Ishikawa (cell line): ENCODE measurements at regions not wholly inside any gene's neighbourhood (a gene's known extent, or its start where the extent isn't known, plus 50 kb on each side); places are given as distances from the start of the nearest gene placed in this dataset.

Experiments used
- CEBPB ChIP-seq: IDR thresholded peaks from 2 replicates; pipeline ENCODE4 v1.6.1; 2012
- CREB1 ChIP-seq: IDR thresholded peaks from 2 replicates; pipeline ENCODE4 v1.6.1; 2012; ENCODE audit warnings: low read depth
- EGR1 ChIP-seq: IDR thresholded peaks from 2 replicates; pipeline ENCODE4 v1.6.1; 2012
- EP300 ChIP-seq: IDR thresholded peaks from 2 replicates; pipeline ENCODE4 v1.6.1; 2012; ENCODE audit warnings: borderline replicate concordance
- FOXM1 ChIP-seq: IDR thresholded peaks from 2 replicates; pipeline ENCODE4 v1.6.1; 2012; ENCODE audit warnings: low read depth, borderline replicate concordance
- NFIC ChIP-seq: IDR thresholded peaks from 2 replicates; pipeline ENCODE4 v1.6.1; 2012
- RAD21 ChIP-seq: IDR thresholded peaks from 2 replicates; pipeline ENCODE4 v1.6.1; 2012; ENCODE audit warnings: low read depth
- TAF1 ChIP-seq: IDR thresholded peaks from 2 replicates; pipeline ENCODE4 v1.6.1; 2012; ENCODE audit warnings: low read depth, mild to moderate bottlenecking
- TCF12 ChIP-seq: IDR thresholded peaks from 2 replicates; pipeline ENCODE4 v1.6.1; 2012; ENCODE audit warnings: low read depth
- TEAD4 ChIP-seq: IDR thresholded peaks from 2 replicates; pipeline ENCODE4 v1.6.1; 2012
- YY1 ChIP-seq: IDR thresholded peaks from 2 replicates; pipeline ENCODE4 v1.6.1; 2012; ENCODE audit warnings: low read depth
- ZBTB7A ChIP-seq: IDR thresholded peaks from 2 replicates; pipeline ENCODE4 v1.6.1; 2012; ENCODE audit warnings: low read depth
- TF ChIP-seq, protein P1 (sequence below): IDR thresholded peaks from 2 replicates; pipeline ENCODE4 v1.6.1; 2012; ENCODE audit warnings: low read depth, mild to moderate bottlenecking
- TF ChIP-seq, protein P2 (sequence below): IDR thresholded peaks from 2 replicates; pipeline ENCODE4 v1.6.1; 2012
- TF ChIP-seq, protein P3 (sequence below): IDR thresholded peaks from 2 replicates; pipeline ENCODE4 v1.6.1; 2012

DNA sequence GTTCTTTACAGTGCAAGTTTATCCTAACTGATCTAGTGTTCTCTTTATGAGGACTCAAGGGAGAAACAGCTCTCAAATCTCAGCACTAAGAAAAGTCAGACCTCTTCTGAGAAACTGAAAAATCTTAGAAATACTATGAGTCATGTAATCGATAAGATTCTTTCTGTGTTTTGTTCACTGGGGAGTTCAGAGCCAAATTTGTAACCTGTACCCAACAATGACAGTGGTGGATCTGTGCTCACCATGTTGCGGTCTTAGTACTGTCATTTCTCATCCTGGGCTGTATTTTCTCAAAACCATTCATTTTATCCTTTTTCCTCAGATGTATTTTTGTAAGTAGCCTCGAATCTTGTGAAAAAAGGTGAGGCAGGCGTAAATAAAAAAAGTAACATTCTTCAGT, 146.4 kb downstream of the ACER2 start:
- TF ChIP-seq, protein P1, sequence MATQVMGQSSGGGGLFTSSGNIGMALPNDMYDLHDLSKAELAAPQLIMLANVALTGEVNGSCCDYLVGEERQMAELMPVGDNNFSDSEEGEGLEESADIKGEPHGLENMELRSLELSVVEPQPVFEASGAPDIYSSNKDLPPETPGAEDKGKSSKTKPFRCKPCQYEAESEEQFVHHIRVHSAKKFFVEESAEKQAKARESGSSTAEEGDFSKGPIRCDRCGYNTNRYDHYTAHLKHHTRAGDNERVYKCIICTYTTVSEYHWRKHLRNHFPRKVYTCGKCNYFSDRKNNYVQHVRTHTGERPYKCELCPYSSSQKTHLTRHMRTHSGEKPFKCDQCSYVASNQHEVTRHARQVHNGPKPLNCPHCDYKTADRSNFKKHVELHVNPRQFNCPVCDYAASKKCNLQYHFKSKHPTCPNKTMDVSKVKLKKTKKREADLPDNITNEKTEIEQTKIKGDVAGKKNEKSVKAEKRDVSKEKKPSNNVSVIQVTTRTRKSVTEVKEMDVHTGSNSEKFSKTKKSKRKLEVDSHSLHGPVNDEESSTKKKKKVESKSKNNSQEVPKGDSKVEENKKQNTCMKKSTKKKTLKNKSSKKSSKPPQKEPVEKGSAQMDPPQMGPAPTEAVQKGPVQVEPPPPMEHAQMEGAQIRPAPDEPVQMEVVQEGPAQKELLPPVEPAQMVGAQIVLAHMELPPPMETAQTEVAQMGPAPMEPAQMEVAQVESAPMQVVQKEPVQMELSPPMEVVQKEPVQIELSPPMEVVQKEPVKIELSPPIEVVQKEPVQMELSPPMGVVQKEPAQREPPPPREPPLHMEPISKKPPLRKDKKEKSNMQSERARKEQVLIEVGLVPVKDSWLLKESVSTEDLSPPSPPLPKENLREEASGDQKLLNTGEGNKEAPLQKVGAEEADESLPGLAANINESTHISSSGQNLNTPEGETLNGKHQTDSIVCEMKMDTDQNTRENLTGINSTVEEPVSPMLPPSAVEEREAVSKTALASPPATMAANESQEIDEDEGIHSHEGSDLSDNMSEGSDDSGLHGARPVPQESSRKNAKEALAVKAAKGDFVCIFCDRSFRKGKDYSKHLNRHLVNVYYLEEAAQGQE = no peak
- TF ChIP-seq, protein P2, sequence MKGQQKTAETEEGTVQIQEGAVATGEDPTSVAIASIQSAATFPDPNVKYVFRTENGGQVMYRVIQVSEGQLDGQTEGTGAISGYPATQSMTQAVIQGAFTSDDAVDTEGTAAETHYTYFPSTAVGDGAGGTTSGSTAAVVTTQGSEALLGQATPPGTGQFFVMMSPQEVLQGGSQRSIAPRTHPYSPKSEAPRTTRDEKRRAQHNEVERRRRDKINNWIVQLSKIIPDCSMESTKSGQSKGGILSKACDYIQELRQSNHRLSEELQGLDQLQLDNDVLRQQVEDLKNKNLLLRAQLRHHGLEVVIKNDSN = no peak
- no peak for TF ChIP-seq YY1
- TF ChIP-seq CREB1 = no peak
- no peak for TF ChIP-seq FOXM1
- no peak for TF ChIP-seq RAD21

DNA sequence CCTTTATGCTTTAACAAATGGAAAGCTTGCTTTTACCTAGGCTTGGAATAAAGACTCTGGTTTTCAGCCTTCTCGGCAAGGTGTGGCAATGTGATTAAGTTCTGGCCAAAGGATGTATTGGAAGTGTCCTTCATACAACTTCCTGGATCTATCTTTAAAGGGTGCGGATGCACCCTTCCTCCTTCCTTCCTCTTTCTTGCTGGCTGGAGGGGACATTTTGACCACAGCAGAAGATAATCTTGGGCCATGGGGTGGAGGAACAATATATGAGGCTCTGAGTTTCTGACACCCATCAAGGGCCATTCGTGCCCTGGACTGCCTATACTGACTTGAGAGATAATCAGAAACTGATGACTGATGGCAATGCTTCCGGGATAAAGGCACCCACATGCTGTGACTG, 145.7 kb downstream of the ACER2 start:
- no peak for TF ChIP-seq TAF1
- no peak for TF ChIP-seq NFIC
- no peak for TF ChIP-seq EP300
- no peak for TF ChIP-seq RAD21
- TF ChIP-seq, protein P2 = no peak
- TF ChIP-seq, protein P1 = no peak

DNA sequence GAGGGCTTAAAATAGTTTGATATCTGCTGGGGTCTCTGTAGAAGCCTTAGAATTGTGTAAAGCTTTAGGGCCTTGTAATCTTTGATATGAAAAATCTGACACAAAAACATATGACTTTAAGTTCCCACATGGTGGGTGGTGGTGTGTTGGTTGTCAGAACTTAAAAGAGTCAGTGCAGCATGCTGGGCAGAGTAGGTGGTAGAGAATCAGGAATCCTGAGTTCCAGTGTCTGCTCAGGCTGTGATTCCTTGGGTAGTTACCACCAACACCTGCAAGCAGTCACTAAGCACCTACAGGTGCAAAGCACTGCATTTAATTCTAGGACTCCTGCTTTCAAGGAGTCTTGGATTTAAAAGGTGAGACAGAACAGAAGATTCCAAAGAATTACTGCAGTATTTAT, 144.6 kb downstream of the ACER2 start:
- TF ChIP-seq FOXM1 (no peak), RAD21 (no peak), EGR1 (no peak), NFIC (no peak), ZBTB7A (no peak), CEBPB (no peak), TCF12 (no peak), TAF1 (no peak), CREB1 (no peak), YY1 (no peak), TEAD4 (no peak), EP300 (no peak)
- TF ChIP-seq, protein P3, sequence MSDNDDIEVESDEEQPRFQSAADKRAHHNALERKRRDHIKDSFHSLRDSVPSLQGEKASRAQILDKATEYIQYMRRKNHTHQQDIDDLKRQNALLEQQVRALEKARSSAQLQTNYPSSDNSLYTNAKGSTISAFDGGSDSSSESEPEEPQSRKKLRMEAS = no peak
- TF ChIP-seq, protein P1 = no peak
- TF ChIP-seq, protein P2 = no peak

DNA sequence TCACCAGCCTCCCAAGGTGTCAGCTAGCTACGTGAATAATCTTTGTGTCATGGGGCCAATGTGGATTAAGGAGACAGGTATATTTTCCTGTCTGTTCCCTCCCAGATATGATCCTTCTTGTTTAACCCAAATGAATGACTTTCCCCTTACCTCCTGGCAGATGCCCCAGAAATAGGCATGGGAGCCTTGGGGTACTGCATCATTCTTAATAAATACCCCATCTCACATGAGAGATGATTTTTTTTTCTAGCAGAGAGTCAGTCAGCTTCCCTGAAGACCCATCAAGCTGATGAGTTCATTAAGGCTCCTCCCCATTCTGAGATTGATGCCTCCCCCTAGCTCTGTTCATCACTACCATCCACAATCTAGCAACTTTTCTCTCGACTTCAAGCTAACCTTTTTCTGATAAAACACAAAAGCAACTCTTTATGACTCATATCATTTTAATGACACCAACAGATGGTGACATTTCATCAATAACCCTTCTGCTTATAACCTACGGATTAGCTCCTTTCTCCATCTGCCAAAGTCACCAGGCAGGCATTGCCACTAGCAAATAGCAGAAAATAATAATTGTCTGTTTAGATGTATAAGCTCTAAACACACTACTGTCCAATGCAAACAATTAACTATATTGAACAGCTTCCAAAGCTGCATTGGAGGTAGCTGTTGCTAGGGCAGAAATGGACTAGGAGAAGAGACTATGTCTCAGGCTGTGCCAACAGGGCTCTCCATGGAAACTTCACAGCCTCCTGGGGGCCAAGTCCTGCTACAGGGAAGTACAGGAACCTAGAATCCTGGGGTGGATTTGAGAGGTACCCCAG, 143.7 kb downstream of the ACER2 start:
- TF ChIP-seq TCF12 (no peak), CEBPB (no peak), FOXM1 (no peak), YY1 (no peak), NFIC (no peak), ZBTB7A (no peak), CREB1 (no peak), TAF1 (no peak), TEAD4 (no peak), RAD21 (no peak), EP300 (no peak), EGR1 (no peak)
- TF ChIP-seq, protein P1 = no peak
- TF ChIP-seq, protein P3 = no peak
- TF ChIP-seq, protein P2 = no peak
